ENCODE measurements at regions not wholly inside any gene's neighbourhood (a gene's known extent, or its start where the extent isn't known, plus 50 kb on each side); places are given as distances from the start of the nearest gene placed in this dataset.

DNA sequence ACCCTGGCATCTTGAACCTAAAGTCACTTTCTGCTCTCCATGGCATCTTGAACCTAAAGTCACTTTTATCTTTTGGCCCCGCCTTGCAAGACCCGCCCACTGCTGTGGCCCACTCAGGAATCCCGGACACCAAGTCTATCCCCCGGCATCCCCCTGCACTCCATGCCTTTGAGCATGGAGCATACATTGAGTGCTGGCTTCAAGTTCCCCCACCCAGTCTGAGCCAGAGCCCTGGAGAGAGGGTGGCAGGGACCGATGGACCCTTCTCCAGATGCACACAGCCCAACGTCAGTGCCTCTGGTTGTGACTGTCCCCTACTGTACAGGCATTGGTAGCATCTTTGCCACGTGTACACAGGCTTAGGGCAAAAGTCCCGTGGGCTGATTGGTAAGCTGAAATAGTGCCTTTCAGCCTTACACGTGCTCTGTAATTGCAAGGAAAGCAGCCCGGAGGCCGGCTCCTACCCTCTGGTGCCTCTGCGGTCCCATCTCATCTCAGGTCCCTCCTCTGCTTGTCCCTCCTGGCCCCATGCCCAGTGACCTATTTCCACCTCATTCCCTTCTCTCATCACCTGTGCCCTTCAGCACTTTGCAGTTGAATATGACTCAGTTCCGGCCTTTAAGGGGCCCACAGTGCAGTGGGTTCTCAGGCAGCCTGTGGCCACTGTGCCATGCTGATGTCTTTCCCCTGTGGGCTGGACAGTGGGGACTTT lies 154.0 kb downstream of the INHBB start (continued):
- TF ChIP-seq, protein P1, sequence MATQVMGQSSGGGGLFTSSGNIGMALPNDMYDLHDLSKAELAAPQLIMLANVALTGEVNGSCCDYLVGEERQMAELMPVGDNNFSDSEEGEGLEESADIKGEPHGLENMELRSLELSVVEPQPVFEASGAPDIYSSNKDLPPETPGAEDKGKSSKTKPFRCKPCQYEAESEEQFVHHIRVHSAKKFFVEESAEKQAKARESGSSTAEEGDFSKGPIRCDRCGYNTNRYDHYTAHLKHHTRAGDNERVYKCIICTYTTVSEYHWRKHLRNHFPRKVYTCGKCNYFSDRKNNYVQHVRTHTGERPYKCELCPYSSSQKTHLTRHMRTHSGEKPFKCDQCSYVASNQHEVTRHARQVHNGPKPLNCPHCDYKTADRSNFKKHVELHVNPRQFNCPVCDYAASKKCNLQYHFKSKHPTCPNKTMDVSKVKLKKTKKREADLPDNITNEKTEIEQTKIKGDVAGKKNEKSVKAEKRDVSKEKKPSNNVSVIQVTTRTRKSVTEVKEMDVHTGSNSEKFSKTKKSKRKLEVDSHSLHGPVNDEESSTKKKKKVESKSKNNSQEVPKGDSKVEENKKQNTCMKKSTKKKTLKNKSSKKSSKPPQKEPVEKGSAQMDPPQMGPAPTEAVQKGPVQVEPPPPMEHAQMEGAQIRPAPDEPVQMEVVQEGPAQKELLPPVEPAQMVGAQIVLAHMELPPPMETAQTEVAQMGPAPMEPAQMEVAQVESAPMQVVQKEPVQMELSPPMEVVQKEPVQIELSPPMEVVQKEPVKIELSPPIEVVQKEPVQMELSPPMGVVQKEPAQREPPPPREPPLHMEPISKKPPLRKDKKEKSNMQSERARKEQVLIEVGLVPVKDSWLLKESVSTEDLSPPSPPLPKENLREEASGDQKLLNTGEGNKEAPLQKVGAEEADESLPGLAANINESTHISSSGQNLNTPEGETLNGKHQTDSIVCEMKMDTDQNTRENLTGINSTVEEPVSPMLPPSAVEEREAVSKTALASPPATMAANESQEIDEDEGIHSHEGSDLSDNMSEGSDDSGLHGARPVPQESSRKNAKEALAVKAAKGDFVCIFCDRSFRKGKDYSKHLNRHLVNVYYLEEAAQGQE (IDR thresholded peaks at IDR 0.05; ENCODE audit: borderline replicate concordance in 1 of 2, low read depth in 1 of 2, low read length in 2 of 2): no peak
- TF ChIP-seq, protein P2, sequence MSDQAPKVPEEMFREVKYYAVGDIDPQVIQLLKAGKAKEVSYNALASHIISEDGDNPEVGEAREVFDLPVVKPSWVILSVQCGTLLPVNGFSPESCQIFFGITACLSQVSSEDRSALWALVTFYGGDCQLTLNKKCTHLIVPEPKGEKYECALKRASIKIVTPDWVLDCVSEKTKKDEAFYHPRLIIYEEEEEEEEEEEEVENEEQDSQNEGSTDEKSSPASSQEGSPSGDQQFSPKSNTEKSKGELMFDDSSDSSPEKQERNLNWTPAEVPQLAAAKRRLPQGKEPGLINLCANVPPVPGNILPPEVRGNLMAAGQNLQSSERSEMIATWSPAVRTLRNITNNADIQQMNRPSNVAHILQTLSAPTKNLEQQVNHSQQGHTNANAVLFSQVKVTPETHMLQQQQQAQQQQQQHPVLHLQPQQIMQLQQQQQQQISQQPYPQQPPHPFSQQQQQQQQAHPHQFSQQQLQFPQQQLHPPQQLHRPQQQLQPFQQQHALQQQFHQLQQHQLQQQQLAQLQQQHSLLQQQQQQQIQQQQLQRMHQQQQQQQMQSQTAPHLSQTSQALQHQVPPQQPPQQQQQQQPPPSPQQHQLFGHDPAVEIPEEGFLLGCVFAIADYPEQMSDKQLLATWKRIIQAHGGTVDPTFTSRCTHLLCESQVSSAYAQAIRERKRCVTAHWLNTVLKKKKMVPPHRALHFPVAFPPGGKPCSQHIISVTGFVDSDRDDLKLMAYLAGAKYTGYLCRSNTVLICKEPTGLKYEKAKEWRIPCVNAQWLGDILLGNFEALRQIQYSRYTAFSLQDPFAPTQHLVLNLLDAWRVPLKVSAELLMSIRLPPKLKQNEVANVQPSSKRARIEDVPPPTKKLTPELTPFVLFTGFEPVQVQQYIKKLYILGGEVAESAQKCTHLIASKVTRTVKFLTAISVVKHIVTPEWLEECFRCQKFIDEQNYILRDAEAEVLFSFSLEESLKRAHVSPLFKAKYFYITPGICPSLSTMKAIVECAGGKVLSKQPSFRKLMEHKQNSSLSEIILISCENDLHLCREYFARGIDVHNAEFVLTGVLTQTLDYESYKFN (CRISPR knock-in tag; conservative IDR thresholded peaks at IDR 0.05): 0 out of 2 replicates have a peak, but pooled peaks have one; percentile 30
- no peak for TF ChIP-seq ZNF674 (CRISPR knock-in tag; IDR thresholded peaks at IDR 0.05; ENCODE audit: low read depth)
- TF ChIP-seq ZNF317 (CRISPR knock-in tag; IDR thresholded peaks at IDR 0.05): no peak
- TF ChIP-seq ZFP36 (IDR thresholded peaks at IDR 0.05; ENCODE audit: borderline replicate concordance, low read depth, low read length, partially characterized antibody): no peak
- TF ChIP-seq, protein P3, sequence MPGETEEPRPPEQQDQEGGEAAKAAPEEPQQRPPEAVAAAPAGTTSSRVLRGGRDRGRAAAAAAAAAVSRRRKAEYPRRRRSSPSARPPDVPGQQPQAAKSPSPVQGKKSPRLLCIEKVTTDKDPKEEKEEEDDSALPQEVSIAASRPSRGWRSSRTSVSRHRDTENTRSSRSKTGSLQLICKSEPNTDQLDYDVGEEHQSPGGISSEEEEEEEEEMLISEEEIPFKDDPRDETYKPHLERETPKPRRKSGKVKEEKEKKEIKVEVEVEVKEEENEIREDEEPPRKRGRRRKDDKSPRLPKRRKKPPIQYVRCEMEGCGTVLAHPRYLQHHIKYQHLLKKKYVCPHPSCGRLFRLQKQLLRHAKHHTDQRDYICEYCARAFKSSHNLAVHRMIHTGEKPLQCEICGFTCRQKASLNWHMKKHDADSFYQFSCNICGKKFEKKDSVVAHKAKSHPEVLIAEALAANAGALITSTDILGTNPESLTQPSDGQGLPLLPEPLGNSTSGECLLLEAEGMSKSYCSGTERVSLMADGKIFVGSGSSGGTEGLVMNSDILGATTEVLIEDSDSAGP (CRISPR knock-in tag; IDR thresholded peaks at IDR 0.05; ENCODE audit: borderline replicate concordance): 0 out of 2 replicates have a peak, but pooled peaks have one; percentile 12
- no peak for TF ChIP-seq RFXAP (CRISPR knock-in tag; IDR thresholded peaks at IDR 0.05; ENCODE audit: borderline replicate concordance)
- no peak for TF ChIP-seq ZNF768 (CRISPR knock-in tag; IDR thresholded peaks at IDR 0.05)
- TF ChIP-seq GABPA (IDR thresholded peaks at IDR 0.05; ENCODE audit: low read depth, low read length): no peak
- TF ChIP-seq GABPA (CRISPR knock-in tag; IDR thresholded peaks at IDR 0.05; ENCODE audit: low read depth): peak; percentile 69
- TF ChIP-seq ZKSCAN1 (IDR thresholded peaks at IDR 0.05; ENCODE audit: low read length): no peak
- no peak for TF ChIP-seq SP5 (CRISPR knock-in tag; IDR thresholded peaks at IDR 0.05; ENCODE audit: borderline replicate concordance, low read depth)
- no peak for TF ChIP-seq CAMTA2 (CRISPR knock-in tag; IDR thresholded peaks at IDR 0.05; ENCODE audit: borderline replicate concordance)
- TF ChIP-seq, protein P4, sequence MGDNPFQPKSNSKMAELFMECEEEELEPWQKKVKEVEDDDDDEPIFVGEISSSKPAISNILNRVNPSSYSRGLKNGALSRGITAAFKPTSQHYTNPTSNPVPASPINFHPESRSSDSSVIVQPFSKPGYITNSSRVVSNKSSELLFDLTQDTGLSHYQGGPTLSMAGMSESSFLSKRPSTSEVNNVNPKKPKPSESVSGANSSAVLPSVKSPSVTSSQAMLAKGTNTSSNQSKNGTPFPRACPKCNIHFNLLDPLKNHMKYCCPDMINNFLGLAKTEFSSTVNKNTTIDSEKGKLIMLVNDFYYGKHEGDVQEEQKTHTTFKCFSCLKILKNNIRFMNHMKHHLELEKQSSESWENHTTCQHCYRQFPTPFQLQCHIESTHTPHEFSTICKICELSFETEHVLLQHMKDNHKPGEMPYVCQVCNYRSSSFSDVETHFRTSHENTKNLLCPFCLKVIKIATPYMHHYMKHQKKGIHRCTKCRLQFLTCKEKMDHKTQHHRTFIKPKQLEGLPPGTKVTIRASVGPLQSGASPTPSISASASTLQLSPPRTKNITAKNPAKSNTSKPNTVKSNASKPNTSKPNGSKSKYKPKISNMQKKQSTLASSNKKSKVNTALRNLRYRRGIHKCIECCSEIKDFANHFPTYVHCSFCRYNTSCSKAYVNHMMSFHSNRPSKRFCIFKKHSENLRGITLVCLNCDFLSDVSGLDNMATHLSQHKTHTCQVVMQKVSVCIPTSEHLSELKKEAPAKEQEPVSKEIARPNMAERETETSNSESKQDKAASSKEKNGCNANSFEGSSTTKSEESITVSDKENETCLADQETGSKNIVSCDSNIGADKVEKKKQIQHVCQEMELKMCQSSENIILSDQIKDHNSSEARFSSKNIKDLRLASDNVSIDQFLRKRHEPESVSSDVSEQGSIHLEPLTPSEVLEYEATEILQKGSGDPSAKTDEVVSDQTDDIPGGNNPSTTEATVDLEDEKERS (CRISPR knock-in tag; IDR thresholded peaks at IDR 0.05): no peak
- peak in 1 of 2 experiments; percentile 52; a peak in 1 of 4 replicates for TF ChIP-seq NR2F1 (CRISPR knock-in tag; IDR thresholded peaks at IDR 0.05)
- TF ChIP-seq NRL (CRISPR knock-in tag; IDR thresholded peaks at IDR 0.05; ENCODE audit: borderline replicate concordance): no peak
- TF ChIP-seq CBX5 (CRISPR knock-in tag; IDR thresholded peaks at IDR 0.05; ENCODE audit: borderline replicate concordance): 0 out of 2 replicates have a peak, but pooled peaks have one; percentile 25
